NCI-H2029 (cell line): ENCODE measurements at regions not wholly inside any gene's neighbourhood (a gene's known extent, or its start where the extent isn't known, plus 50 kb on each side); places are given as distances from the start of the nearest gene placed in this dataset.
"Not testable (repeated sequence)": the region's sequence is repeated elsewhere in the genome, so short reads cannot be mapped to it uniquely, and the experiment has no call there.

Experiments used
- DNase-seq: peaks from one replicate; lab custom pipeline; 2025; lab: John Stamatoyannopoulos, UW

DNA sequence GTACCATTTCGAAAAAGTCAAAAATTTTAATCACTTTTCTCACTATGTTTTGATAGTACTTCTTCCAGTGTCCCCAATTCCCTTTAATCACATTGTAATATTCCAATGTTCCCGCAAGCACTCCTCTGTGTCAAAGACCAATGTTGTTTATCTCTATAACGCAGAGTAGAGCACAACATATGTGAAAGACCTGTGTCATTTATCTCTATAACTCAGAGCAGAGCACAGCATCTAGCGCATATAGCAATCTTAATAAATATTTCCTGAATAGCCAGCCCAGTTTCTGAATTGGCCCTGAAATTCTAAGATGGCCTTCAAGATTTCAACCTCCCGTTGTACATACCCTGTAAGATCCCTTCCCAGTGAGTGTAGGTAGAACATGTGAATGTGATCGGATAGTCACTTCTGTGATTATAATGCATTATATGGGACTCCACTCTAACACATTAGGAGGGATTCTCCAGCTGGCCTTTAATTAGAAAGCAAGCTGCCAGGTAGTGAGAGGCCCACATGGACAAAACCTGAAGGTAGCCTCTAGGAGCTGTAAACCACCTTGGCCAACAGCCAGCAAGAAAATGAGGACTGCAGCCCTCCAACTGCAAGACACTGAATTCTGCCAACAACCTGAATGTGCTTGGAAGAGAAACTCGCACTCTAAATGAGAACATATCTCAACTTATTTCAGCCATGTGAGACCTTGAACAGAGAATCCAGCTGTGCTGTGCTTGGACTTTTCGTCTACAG lies 238.8 kb upstream of the SYT10 start:
- no peak for DNase-seq

GRCh38 chr12:33690562-33690961 lies 250.9 kb upstream of the SYT10 start:
- DNase-seq = no peak

DNA sequence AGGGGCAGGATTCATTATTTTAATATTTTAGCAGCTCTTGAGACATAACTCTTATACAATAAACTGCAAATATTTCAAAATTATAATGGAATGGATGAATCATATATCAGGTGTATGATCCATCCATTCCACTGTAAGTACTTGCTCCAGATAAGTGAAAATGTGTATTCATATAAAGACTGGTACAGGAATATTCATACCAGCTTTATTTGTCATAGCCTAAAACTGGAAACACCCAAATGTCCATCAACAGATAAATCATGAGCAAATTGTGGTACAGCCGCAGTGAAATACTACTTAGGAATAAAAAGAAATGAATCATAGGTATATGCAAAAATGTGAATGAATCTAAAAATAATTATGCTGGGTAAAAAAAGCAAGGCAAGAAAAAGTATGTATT lies 263.6 kb upstream of the SYT10 start:
- no peak for DNase-seq

- DNase-seq = no peak
Measured at GRCh38 chr12:33706927-33707326, 267.3 kb upstream of the SYT10 start.

DNA sequence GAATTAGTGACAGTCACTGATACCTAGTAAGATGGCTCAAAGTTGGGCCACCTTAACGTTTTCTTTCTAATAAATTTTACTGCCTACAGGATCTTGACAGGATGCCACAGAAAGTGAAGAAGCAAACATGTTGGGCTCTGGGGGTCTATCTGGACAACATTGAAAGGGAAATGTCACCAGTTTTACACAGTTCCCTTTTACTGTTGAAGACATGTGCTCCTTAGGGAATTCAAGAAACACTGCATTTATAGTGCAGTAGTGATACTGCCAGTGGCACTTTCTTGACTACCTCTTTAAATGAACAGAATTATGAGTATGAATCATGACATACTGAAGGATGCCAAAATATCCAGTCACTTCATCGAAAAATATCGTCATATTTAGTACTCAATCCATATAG lies 269.3 kb upstream of the SYT10 start:
- DNase-seq = no peak

DNA sequence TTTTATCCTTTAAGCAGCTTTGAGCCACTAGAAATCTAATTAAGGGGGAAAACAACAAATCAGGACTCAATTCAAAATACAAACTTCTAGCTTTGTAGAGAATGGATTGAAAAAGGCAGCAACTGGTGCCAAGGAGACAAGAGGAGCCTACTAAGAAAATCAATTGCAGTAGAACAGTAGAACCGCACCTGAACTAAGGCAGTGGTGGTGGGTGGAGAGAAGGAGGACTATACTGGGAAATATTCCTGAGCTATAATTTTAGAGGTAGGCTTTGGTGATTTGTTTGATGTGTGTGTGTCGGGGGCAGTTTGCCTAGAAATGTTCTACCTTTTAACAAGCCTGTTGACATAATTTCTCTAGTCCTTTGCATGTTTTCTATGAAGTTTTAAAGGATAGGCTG lies 270.9 kb upstream of the SYT10 start:
- DNase-seq = no peak

DNA sequence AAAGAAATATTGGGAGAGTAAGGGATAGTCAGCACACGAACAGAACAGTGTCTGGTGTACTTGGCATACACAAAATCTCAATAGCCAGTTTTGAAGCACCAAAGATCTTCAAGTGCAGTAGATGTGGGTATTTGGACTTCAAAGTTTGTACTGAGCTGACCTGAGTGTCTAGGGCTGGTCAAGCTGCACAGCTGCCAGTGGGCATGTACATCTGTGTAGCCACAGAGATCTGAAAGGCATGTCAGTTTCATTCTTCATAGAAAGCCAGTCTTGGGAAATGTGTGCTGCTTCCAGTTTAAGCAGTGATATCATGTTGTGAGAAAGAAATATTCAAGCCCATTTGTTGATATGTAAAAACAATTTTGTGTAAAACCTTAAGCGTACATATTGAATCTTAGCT lies 279.0 kb upstream of the SYT10 start:
- DNase-seq = no peak

DNA sequence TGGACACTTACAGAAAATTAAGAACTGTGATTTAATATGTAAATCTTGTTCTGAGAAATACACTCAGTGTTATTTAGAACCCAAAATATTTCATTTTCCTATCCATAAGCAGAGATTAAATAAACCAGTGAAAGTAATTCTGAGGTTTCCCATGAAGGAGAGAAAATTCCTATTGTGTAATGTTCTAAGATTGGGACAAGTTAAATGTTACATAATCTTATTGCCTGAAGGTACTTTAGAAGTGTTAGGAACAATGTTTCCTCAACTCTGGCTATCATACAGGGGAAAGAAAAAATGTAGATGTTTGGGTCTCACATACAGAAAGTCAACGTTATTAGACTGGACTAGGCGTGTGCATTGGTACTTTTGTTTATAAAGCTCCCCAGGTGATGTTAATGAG lies 281.9 kb upstream of the SYT10 start:
- no peak for DNase-seq

DNA sequence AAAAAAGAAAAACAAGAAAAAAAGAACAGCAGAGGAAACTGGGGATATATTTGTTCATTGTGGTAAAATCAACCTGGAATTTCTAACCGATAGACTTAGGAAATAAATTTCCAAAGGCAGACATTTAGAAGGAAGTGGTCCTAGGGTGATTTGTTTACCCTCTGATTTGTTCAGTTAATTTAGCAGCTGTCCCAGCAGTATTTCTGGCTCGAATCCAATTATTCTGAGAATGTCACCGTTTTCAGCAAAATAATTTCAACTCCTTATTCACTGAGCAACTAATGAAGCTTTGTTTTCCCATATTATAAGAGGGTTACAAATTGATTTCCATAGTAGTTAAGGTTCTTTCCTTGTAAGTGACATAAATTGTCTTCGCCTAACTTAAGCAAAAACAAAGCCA lies 285.2 kb upstream of the SYT10 start:
- no peak for DNase-seq

GRCh38 chr12:33734871-33735270 lies 287.4 kb upstream of the ALG10 start:
- DNase-seq = no peak

- no peak for DNase-seq
Measured at GRCh38 chr12:33752854-33753253, 269.4 kb upstream of the ALG10 start.

DNA sequence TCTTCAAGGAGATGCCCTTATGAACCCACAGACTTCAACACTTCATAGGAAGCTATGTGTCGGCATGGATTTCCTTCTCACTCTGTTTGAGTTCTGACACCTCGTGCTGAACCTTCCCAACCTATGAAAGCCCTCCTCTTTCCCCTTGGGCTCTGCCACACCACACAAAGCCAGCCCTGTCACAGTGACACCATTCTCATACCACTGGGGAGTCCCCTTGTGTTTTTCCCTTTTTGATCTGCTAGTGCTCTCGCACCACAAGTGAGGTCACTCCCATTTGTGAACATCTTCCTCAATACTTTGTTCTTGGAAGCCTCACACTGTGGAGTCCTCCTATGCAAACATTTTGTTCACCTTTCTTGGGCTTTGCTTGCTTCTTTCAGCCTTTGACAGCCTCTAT lies 264.6 kb upstream of the ALG10 start:
- DNase-seq = no peak

DNA sequence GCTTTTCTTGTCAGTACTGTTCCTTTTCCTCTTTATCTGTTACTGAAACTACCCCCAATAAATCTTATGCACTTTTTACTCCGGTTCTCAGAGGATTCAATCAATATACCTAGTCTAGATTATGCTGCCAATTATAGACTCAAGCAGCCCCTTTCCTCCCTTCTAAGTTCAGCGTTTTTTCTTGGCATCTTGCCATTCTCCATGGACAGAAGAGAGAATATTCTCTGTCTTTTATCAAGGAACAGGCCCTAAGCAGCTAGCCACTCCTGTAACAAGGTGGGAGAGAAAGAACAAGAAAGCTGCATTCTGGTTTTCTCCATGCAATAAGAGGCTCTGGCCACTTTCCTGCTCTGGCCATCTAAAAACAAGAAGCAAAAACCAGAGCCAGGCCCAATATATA lies 263.0 kb upstream of the ALG10 start:
- DNase-seq = no peak

- DNase-seq = no peak
Measured at GRCh38 chr12:33763331-33763730, 259.0 kb upstream of the ALG10 start.

GRCh38 chr12:33770652-33771051 lies 251.6 kb upstream of the ALG10 start:
- DNase-seq = no peak

DNA sequence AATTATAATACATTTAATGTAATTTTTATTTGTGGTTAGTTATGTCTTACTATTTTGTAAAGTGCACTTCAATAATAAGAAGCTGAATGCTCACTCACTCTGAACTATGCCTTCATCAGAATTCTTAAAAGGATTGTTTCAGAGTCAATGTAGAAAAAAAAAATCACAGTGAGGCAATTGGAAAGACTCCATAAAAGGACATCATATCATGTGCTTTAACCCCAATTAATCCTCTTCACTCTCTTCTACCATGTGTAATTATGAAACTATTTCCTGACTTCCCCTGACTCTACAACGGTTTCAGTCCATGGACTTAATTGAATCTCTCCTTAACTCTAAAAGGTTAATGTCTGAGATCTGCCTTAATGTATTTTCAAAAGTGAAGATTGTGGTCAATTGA lies 250.4 kb upstream of the ALG10 start:
- no peak for DNase-seq

GRCh38 chr12:33773091-33773490 lies 249.2 kb upstream of the ALG10 start:
- DNase-seq = not testable (repeated sequence)

- no peak for DNase-seq
Measured at GRCh38 chr12:33786532-33786931, 235.8 kb upstream of the ALG10 start.

GRCh38 chr12:33794954-33795353 lies 227.3 kb upstream of the ALG10 start:
- DNase-seq = no peak

DNA sequence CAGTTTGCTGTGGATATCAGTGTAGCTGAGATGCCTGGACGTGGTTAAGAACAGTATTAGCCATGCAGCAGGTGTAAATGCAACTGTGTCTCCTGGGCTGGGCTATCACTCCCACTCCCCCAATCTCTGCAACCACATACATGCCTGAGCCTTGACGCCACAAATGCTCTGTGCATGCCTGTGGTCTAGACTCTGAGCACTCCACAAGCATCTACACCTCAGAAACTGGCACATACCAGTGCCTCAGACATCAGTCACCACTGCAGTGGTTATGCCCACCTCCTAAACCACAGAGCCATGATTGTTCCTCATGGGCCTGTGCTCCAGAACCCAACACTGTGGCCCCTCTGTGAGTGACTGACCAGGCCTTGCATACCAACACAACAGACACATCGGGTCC lies 226.8 kb upstream of the ALG10 start:
- DNase-seq = no peak

DNA sequence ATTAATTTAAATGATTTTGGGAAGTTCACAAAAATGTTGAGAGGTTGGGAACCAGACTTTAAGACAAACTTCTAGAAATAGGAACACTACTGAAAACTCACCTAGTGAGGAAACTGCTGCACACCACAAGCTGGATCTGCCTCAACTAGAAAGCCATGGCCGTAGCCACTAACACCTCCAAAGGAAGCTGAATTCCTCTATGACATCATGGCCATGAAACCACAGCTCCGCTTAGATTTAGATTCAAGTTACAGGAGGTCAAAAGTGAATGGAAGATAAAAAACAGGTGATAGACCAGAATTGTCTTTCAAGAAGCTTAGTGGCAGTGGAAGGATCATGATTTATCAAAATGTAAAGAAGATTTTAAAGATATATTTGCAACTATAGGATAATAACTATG lies 208.8 kb upstream of the ALG10 start:
- no peak for DNase-seq

DNA sequence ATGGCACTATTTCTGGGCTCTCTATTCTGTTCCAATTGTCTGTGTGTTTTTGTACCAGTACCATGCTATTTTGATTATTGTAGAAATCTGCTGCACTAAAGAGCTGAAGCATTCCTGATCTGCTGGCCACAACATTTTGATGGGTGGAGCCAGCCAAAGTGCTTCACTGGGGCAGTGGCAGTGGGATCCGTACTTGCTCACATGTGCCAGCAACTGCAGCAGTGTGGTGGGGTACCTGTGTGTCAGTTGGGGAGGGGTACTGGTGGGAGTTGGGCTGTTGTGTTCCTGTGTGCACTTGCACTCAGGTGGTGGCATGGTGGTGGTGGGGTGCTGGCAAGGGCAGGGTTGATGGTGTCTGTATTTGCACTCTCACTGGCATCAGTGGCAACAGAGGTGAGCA lies 204.6 kb upstream of the ALG10 start:
- no peak for DNase-seq

GRCh38 chr12:33818313-33818712 lies 204.0 kb upstream of the ALG10 start:
- DNase-seq = no peak

- no peak for DNase-seq
Measured at GRCh38 chr12:33825442-33825841, 196.9 kb upstream of the ALG10 start.
